Ovary (tissue), 3 donors: ENCODE measurements at regions not wholly inside any gene's neighbourhood (a gene's known extent, or its start where the extent isn't known, plus 50 kb on each side); places are given as distances from the start of the nearest gene placed in this dataset.

Source experiments
- EP300 ChIP-seq: sonication (generic); formaldehyde crosslinking; IDR thresholded peaks from one replicate; pipeline ENCODE4 v1.6.1; 2017; ENCODE audit warnings: antibody characterized with exemption
- POLR2A ChIP-seq: fragments of 450-650 bp; IDR thresholded peaks from one replicate; pipeline ENCODE4 v1.6.1; 2017; ENCODE audit warnings: antibody characterized with exemption, mild to moderate bottlenecking, moderate library complexity
- TF ChIP-seq, protein P1 (sequence below), 3 donors: fragments of 450-650 bp in 2 of 3; fragments of 200-600 bp in 1 of 3; IDR thresholded peaks; one replicate each; pipeline versions ENCODE4 v1.5.1 to v1.8.0; 2016 to 2022; ENCODE audit warnings: antibody characterized with exemption in 3 of 3, mild to moderate bottlenecking in 1 of 3
- donor health status: DM: no; HTN: no; CAD: no.

DNA sequence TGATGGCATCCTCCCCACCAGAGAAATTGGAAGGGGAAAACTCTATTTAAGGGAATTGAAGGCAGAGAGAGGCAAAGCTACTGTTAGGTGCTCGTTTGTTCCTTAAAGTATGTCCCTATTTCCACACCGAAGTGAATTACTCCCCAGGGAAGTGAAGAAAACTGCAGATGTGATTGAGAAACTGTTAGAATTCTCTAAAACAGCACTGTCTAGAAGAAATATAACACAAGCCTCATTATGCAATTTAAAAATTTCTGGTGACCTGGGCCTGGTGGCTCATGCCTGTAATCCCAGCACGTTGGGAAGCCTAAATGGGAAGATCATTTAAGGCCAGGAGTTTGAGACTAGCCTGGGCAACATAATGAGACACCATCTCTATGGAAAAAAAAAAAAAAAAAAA is 305.0 kb downstream of the SHQ1 start:
- TF ChIP-seq EP300 = no peak
- no peak for TF ChIP-seq POLR2A
- TF ChIP-seq, protein P1, sequence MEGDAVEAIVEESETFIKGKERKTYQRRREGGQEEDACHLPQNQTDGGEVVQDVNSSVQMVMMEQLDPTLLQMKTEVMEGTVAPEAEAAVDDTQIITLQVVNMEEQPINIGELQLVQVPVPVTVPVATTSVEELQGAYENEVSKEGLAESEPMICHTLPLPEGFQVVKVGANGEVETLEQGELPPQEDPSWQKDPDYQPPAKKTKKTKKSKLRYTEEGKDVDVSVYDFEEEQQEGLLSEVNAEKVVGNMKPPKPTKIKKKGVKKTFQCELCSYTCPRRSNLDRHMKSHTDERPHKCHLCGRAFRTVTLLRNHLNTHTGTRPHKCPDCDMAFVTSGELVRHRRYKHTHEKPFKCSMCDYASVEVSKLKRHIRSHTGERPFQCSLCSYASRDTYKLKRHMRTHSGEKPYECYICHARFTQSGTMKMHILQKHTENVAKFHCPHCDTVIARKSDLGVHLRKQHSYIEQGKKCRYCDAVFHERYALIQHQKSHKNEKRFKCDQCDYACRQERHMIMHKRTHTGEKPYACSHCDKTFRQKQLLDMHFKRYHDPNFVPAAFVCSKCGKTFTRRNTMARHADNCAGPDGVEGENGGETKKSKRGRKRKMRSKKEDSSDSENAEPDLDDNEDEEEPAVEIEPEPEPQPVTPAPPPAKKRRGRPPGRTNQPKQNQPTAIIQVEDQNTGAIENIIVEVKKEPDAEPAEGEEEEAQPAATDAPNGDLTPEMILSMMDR (IDR thresholded peaks at IDR 0.05) = no peak
